GM23248 (cell line): ENCODE measurements at regions not wholly inside any gene's neighbourhood (a gene's known extent, or its start where the extent isn't known, plus 50 kb on each side); places are given as distances from the start of the nearest gene placed in this dataset.

ENCODE experiments used
- EZH2 ChIP-seq: fragments of 200-600 bp; sonication (generic); IDR thresholded peaks from 2 replicates; pipeline ENCODE4 v1.6.1; 2018; ENCODE audit warnings: antibody characterized with exemption, mild to moderate bottlenecking; ENCODE audit not compliant: insufficient read depth, poor library complexity, severe bottlenecking
- EZH2phosphoT487 ChIP-seq: fragments of 200-600 bp; sonication (generic); IDR thresholded peaks from 2 replicates; pipeline ENCODE4 v1.6.1; 2018; ENCODE audit warnings: antibody characterized with exemption, moderate library complexity, mild to moderate bottlenecking, low read depth; ENCODE audit not compliant: insufficient read depth

- TF ChIP-seq EZH2 (no peak), EZH2phosphoT487 (no peak)
These were observed 187.3 kb downstream of the NDFIP2 start for GRCh38 chr13:79668201-79668752.
